ENCODE measurements at regions not wholly inside any gene's neighbourhood (a gene's known extent, or its start where the extent isn't known, plus 50 kb on each side); places are given as distances from the start of the nearest gene placed in this dataset.
"Not testable (repeated sequence)": the region's sequence is repeated elsewhere in the genome, so short reads cannot be mapped to it uniquely, and the experiment has no call there.

DNA sequence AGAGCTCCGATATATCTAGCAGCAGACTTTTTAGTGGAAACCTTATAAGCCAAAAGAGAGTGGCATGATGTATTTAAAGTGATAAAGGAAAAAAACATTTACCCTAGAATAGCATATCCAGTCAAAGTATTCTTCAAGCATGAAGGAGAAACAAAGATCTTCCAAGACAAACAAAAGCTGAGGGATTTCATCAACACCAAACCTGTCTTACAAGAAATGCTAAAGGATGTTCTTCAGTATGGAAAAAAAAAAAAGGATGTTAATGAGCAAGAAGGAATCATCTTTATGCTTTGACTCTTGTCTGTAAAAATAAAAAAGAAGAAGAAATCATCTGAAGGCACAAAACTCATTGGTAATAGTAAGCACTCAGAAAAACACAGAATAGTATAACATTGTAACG is 338.2 kb downstream of the TLE1 start:
- no peak for DNase-seq (ENCODE audit: low read depth)

DNA sequence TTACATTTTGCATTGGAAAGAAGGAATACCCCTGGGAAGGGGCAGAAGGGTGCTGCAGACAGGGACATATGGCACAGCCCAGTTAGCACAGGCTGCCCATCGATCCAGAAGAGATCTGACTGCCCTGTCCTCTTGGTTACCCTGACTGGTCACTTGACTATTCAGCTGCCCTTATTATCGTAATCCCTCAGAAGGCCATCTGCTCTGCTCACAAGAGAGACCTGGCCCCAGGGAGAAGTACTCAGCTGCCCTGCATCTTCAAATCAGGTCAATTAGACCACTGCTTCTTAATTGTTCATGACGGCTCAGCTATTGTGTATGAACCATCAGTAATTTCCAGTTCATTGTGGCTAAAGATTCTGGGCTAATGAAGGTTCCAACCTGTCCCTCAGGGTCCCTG is 345.0 kb downstream of the TLE1 start:
- no peak for DNase-seq (ENCODE audit: low read depth)

DNA sequence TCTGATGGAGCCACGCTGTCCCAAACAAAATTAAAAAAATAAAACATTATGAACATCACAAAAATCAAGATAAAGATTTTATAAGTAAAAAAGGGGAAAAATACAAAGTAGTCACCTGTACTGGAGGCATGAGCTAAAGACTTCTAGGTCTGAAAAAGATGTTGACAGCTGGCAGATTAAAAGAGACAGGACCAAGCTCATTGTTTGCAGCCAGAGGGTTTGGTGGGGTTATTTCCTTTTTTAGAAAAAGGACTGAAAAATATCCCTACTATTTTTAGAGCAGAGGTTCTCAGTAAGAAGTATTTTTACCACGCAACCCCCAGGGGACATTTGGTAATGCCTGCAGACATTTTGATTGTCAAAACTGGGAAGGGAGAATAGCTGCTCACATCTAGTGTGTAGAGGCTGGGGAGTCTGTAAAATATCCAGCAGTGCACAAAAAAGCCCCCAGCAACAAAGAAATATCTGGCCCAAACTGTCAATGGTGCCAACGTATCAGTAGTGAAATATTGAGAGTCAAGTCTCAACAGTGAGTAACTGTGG is 353.4 kb downstream of the TLE1 start:
- no peak for DNase-seq (ENCODE audit: low read depth)

DNA sequence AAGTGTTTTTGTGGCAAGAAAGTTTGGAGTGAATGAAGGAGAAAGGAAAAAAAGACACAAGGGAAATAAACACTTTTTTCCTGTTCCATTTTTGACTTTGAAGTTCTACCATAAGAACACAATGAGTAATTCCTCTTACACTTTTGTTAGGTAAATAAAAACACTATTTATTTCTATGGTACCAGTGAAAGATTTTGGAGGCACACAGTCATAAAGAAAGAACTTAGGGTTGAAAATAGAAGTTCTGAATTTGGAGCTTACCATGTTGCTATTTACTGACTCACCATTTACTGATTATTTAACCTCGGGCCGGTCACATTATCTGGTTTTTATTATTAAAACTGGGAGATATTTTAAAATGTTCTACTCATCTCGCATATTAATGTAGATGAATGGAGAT is 367.8 kb downstream of the TLE1 start:
- DNase-seq (ENCODE audit: low read depth), result no peak

DNA sequence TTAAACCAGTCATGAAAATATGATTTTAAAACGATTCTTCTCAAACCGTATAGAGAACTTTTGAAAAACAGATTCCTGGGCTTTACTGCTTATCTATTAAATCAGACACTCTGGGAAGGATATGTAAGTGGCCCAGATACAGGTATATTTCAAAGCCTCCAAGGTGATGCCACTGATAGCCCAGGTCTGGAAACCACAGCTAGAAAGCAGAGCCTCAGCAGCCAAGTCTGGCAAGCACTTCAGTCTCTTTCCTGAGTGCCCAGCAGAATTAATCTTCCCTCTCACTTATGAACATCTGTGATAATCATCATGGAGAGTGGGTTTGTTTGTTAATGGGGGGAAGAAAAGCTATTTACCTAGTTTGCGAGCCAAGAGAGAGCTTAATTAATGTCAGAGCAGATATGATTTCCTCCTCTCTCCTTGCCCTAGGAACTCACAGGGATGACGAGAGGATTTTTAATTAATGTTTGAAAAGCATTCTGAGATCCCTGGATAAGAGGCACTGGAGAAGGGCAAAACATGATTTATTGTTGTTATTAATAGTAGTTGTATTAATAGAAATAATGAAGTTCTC is 368.4 kb downstream of the TLE1 start:
- DNase-seq (ENCODE audit: low read depth), result no peak

DNA sequence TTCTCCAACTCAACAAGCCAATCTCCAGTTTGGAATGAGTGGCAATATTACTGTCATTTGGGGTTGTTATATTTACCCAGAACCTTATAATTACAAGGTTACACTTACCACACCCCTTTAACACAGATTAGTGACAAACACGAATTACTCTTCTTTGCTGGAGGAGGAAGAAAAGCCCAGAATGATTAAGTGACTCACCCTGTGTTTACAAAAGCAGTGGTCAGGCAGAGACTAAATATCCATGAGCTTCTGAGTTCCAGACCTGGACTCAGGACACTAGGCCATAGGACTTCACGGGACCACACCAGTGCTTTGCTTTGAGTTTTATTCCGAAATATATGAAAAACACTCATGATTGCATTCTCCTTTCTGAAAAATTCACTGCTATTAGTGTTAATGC is 370.8 kb downstream of the TLE1 start:
- DNase-seq (ENCODE audit: low read depth), result no peak

DNA sequence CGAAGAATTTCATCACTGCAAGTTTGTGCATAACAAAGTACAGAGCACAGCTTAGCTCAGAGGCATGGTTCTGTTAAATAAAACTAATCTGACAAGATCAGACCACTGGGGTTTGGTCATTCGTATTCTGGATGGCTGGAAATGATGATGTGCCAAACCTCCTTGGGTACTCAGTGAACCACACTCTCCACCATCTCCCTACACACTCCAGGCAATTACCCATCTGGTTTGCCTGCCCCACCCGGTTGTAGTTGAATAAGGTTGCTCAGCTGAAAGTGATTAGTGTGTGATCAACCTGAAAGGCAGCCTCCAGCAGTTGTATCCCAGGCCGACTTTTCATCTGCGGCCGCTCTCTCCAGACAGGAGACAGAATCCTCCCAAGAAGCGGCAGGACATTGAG is 371.4 kb downstream of the TLE1 start:
- no peak for DNase-seq (ENCODE audit: low read depth)

DNA sequence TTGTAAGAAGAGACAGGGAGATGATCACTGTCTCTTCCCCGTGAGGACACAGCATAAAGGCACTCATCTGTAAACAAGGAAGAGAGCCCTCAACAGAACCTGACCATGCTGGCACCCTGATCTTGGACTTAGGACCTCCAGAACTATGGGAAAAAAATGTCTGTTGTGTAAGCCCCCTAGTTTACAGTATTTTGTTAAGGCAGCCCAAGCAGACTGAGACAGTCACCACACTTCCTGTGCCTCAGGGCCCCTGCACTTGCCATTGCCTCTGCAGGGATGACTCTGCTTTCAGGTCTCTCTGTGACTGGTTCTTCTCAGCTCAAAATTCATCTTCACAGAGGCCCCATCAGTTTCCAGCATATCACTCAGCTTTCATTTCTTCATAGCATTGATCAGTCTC is 372.1 kb downstream of the TLE1 start:
- no peak for DNase-seq (ENCODE audit: low read depth)

DNA sequence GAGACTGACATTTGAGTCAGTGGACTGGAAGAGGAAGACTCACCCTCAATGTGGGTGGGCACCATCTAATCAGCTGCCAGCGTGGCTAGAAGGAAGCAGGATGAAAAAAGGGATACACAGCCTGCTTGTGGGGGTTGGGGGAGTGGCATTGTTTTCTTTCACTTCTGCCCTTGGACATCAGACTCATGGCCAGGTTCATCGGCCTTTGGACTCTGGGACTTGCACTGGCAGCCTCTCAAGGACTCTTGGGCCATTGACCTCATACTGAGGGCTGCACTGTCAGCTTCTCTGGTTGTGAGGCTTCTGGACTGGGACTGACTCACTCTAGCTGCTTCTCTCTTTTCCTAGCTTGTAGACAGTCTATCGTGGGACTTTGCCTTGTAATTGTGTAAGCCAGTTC is 374.9 kb downstream of the TLE1 start:
- no peak for DNase-seq (ENCODE audit: low read depth)

DNA sequence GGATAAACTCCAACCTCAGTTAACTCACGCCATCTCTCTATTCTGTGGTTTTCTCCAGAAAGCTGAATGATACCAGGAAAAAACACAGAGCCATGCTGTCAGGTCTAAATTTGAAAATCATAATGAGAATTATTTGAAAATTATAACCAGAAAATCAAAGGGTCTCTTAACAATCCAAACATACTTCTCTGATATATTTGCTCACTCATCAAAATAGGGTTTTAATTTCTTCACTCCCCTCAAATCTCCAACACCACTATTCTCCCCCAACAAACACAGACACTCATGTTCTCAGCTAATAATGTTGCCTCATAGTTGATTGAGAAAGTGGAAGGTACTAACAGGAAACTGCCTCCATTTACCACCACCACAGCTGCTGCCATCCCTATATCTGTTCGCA is 375.5 kb downstream of the TLE1 start:
- DNase-seq (ENCODE audit: low read depth), result no peak

DNA sequence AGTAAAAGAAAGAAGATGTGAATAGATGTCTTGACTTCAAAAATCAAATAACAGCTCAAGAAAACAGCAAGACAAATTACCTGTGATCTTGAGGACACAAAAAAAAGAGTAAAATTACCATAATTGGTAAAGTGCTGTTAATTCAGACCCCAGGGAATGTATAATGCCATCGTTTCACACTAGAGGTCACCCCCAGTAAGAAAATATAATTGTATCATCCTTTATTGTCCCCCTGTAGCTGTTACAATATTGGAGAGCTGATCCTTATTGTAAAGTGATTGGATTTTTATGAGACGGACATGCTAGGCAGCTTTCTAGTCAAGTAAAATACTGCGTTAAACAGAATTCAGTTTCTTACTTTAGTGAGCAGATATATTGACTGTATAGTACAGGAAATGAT is 377.0 kb downstream of the TLE1 start:
- DNase-seq (ENCODE audit: low read depth), result no peak

DNA sequence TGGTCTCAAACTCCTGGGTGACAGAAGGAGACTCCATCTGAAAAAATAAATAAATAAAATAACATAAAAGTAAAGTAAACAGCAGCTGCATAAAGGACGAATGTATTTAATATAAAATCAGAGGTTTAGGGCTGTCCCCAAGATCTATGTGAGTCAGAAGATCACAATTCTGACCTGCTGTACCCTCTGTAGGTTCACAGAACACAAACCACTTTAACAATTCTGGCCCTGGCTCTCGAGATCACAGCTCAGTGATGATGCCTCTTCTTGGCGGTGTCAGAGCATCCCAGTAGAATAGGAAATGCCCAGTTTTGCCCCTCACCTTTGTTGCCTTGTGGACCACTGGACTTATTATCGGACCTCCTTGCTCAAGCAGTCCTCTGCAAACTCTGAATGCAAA is 380.9 kb downstream of the TLE1 start:
- DNase-seq (ENCODE audit: low read depth), result no peak

DNA sequence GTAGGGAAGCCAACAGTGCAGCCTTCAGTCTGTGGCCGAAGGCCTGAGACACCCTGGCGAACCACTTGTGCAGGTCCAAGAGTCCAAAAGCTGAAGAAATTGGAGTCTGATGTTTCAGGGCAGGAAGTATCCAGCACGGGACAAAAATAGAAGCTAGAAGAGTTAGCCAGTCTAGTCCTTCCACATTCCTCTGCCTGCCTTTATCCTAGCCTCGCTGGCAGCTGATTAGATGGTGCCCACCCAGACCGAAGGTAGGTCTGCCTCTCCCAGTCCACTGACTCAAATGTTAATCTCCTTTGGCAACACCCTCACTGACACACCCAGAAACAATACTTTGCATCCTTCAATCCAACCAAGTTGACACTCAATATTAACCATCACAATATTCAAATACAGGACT is 381.6 kb downstream of the TLE1 start:
- DNase-seq (ENCODE audit: low read depth), result not testable (repeated sequence)

DNA sequence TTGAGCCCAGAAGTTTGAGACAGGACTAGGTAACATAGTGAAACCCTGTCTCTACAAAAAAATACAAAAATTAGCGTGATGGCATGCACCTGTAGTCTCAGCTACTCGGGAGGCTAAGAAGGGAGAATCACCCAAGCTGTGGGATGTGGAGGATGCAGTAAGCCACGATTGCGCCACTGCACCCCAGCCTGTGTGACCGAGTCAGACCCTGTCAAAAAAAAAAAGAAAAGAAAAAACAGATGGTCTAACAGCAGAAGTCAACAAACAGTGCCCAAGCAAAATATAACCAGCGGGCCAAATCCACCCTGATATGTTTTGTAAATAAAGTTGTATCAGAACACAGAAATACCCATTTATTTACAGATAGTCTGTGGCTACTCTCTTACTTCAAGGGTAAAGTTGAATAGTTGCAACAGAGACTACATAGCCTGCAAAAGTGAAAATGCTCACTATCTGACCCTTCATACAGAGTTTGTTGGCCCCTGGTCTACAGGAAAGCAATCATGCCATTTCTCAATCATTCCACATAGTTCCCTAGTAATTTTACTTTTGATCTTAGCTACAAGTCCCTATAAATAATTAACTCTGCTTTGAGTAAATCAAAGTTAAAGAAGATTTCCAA is 383.7 kb downstream of the TLE1 start:
- no peak for DNase-seq (ENCODE audit: low read depth)

DNA sequence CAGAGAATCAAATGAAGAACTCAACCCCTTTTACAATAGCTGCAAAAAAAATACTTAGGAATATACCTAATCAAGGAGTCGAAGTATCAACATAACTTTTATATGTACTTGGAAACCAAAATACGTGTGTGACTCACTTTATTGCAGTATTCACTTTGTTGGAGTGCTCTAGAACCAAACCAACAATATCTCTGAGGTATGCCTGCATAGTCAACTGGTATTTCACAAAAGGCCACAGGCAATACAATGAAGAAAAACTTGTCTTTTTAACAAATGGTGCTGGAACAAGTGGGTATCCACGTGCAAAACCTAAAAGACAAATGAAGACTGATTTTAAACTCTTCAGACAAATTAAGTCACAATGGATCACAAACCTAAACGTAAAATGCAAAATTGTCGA is 385.7 kb downstream of the TLE1 start:
- no peak for DNase-seq (ENCODE audit: low read depth)

DNA sequence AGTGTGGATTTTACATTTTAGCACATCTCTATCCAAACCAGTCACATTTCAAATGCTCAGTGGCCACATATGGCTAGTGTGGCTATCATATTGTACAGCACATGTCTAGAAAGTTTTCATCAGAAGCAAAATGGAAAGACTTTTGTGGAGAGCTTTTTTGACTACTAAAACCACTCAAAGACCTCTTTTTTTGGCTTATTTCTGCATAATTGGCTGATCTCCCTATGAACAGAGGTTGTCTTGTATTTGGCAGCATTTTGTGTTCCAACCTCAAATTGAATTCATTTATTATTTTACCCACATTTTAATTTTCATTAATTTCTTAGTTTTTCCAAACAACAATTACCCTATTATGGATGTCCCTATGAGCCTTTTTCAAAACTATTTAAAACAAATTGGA is 395.7 kb downstream of the TLE1 start:
- no peak for DNase-seq (ENCODE audit: low read depth)

DNA sequence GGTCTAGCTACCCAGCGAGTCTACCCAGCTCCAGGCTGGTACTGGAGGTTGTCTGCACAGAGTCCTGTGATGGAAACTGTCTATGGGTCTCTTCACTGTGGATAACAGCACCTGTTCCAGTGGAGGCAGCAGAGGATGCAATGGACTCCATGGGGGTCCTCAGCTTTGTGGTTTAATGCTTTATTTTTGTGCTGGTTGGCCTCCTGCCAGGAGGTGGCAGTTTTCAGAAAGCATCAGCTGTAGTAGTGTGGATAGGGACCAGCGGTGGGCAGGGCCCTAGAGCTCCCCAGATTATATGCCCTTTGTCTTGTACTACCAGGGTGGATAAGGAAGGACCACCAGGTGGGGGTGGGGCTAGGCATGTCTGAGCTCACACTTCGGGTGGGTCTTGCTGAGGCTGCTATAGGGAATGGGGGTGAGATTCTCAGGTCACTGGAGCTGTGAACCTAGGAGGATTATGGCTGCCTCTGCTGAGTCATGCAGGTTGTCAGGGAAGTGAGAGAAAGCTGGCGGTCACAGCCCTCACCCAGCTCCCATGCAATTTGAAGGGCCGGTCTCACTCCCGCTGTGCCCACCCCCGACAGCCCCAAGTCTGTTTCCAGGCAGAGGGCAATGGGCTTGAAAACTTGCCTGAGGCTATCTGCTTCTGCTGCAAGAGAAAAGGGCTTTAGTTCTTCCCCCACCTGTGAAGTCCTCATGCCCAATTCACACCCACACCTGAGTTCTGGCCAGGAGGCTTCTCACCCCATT is 397.1 kb downstream of the TLE1 start:
- DNase-seq (ENCODE audit: low read depth), result no peak

DNA sequence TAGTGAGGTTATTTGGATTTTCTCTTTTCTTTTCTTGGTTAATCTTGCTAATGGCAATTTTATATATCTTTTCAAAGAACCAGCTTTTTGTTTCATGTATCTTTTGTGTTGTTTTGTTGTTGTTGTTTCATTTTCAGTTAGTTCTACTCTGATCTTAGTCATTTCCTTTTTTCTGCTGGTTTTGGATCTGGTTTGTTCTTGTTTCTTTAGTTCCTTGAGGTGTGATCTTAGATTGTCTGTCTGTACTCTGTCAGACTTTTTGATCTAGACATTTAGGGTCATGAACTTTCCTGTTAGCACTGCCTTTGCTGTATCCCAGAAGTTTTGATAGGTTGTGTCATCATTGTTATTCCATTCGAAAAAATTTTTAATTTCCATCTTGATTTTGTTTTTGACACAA is 399.7 kb downstream of the TLE1 start:
- no peak for DNase-seq (ENCODE audit: low read depth)

DNA sequence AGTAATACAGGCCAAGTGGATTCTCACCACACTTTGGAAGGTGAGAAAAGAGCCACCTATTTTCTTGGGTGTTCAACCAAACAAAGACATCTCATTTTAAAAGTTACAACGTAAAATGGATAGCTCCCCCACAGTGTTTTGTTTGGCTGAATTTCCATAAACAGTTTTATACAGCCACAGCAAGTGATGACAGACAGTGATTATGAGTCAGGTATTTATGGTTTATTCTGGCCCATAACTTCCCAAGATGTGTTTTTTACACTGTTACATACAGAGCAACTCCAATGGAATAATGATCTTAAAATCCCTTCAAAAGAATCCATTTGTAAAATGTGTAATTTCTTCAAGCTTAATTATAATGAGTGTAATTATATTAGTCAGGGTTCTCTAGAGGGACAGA is 421.3 kb downstream of the TLE1 start:
- DNase-seq (ENCODE audit: low read depth), result no peak

DNA sequence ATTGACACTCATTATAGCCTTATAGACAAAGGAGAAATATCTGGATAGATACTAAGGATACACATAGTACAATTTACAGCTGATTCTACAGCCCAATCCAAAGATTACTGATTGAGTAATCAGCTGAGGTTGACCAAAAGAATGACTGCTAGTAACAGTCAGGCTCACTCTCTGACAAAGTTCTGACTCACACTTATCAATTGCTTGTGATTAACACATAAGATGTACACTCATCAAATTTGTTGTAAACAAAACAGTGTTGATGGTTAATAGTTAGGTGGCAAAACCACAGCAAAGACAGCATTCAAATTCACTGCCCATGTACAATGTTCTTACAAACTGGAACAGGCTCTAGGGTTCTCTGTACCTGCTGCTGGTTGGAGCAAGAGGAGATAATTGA is 422.7 kb downstream of the TLE1 start:
- DNase-seq (ENCODE audit: low read depth), result no peak

DNA sequence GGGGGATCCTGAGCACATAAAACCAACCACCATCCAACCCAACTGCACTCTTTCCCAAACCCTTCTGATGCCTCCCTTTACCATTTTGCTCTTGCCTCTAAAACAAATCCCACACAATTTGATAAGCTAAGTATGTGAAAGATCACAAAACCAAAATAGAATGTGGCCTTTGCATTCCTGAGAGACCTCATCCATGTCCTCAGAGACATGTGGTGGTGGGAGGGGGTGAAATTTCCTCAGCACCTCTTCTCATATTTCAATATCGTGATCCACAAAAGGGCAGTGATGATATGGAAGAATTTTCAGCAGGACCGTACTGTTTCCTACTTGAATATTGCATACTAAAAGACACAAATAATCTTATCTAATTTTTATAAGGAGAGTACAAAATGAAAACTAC is 423.3 kb downstream of the TLE1 start:
- DNase-seq (ENCODE audit: low read depth), result no peak

DNA sequence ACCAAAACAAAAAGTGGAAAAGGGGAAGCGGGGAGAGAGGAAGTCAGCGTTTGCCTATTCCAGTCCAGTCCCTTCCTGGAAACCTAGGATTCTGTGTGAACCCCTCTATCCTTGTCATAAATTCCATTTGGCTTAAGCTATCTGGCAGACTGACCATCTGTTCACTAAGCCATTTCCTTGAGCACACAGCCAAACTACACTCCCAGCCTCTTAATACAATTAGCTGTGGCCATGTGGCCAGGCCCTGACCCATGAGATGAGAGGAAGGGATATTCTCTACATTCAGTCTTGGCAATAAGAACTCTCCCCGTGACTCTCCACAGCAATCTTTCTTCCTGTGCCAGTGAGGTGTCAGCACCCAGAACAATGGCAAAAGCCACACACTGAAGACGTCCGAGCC is 424.8 kb downstream of the TLE1 start:
- DNase-seq (ENCODE audit: low read depth), result no peak

DNA sequence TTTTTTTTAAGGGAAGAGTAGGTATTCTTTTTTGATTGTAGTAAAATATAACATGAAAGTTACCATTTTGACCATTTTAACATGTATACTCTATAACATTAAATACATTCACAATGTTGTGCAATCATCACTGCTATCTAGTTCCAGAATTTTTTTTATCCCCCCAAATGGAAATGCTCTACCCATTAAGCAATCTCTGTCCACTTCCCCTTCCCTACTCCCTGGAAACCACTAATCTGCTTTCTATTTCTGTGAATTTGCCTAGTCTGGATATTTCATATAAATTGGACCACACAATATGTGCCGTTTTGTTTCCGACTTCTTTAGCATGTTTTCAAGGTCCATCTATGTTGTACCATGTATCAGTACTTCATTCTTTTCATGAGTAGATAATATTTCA is 429.5 kb downstream of the TLE1 start:
- no peak for DNase-seq (ENCODE audit: low read depth)

DNA sequence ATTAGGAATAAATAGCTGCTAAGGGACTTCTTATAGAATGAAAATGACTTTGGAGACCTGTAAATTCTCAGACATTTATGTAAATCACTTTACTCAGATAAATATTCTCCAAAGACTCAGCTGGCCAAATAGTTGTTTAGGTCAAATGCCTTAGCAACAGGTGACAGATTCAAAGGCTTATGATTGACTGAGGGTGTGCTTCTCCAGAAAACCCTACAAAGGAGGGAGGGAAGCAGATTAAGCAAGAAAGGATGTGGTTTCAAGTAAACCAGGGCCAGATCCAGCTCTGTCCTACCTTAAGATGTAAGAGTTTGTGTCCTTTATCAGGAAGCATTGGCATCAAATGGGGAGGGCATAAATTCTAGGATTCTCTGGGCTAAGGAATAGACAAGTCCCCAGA is 433.0 kb downstream of the TLE1 start:
- DNase-seq (ENCODE audit: low read depth), result no peak
